ENCODE measurements at regions not wholly inside any gene's neighbourhood (a gene's known extent, or its start where the extent isn't known, plus 50 kb on each side); places are given as distances from the start of the nearest gene placed in this dataset.
"Not testable (repeated sequence)": the region's sequence is repeated elsewhere in the genome, so short reads cannot be mapped to it uniquely, and the experiment has no call there.

GRCh38 chr9:67452941-67453340, 405.8 kb upstream of the ANKRD20A1 start:
- TF ChIP-seq CTCF (IDR thresholded peaks at IDR 0.05; ENCODE audit: poor library complexity); EZH2 (IDR thresholded peaks at IDR 0.05; ENCODE audit: borderline replicate concordance); EZH2phosphoT487 (IDR thresholded peaks at IDR 0.05; ENCODE audit: low read depth, severe bottlenecking, unreplicated experiment): not testable (repeated sequence)
